IMR-90 (cell line): ENCODE measurements at regions not wholly inside any gene's neighbourhood (a gene's known extent, or its start where the extent isn't known, plus 50 kb on each side); places are given as distances from the start of the nearest gene placed in this dataset.
A peak's percentile ranks its signal among the peaks of the same experiment; 100 is the strongest.

Source experiments
- ATAC-seq: fragments of 200-7000 bp; cut with Tn5 transposase; 2 replicates; pipeline ENCODE4 v1.9.1; 2020; ENCODE audit warnings: low read depth, mild to moderate bottlenecking, moderate library complexity
- BruUV-seq: library from RNA; stranded (reverse); fragments of 400-500 nt; replicated peaks from 2 replicates; lab custom pipeline; 2021; lab: Mats Ljungman, UMichigan
- CTCF ChIA-PET: fragments of 300-600 bp; formaldehyde crosslinking; extraction: SDS; loops from one replicate; lab custom pipeline; 2021; ENCODE audit warnings: antibody characterized with exemption; lab: Yijun Ruan, JAX
- POLR2A ChIA-PET: fragments of 300-600 bp; sonication (Branson Sonifier 250); formaldehyde crosslinking; loops from one replicate; lab custom pipeline; 2022; ENCODE audit warnings: antibody characterized with exemption; ENCODE audit not compliant: unreplicated experiment; lab: Charles Lee
- DNase-seq: peaks from one replicate; pipeline ENCODE4 v3.0.0; 2013
- H2AFZ ChIP-seq: replicated peaks from 2 replicates; pipeline ENCODE3; 2013; ENCODE audit warnings: low read length, mild to moderate bottlenecking; ENCODE audit not compliant: poor library complexity
- H2AK5ac ChIP-seq: 2 replicates; pipeline ENCODE4 v1.6.1; 2013; ENCODE audit warnings: low read depth, low read length, inconsistent platforms
- H2AK9ac ChIP-seq: replicated peaks from 2 replicates; pipeline ENCODE3; 2013; ENCODE audit warnings: mild to moderate bottlenecking, low read depth, low read length, moderate library complexity; ENCODE audit not compliant: poor library complexity
- H2BK120ac ChIP-seq: 2 replicates; pipeline ENCODE4 v1.6.1; 2013; ENCODE audit warnings: low read depth, low read length, inconsistent platforms
- H2BK15ac ChIP-seq: 3 replicates; pipeline ENCODE4 v1.6.1; 2013; ENCODE audit warnings: low read depth, low read length, inconsistent platforms
- H2BK20ac ChIP-seq: 2 replicates; pipeline ENCODE4 v1.6.1; 2013; ENCODE audit warnings: low read depth, mild to moderate bottlenecking, inconsistent platforms, low read length, moderate library complexity
- H2BK5ac ChIP-seq: 2 replicates; pipeline ENCODE4 v1.6.1; 2013; ENCODE audit warnings: mild to moderate bottlenecking, low read depth, low read length, inconsistent platforms; ENCODE audit not compliant: poor library complexity, severe bottlenecking
- H3K14ac ChIP-seq: replicated peaks from 2 replicates; pipeline ENCODE4 v1.6.1; 2013; ENCODE audit warnings: low read depth, low read length, inconsistent platforms
- H3K18ac ChIP-seq: 2 replicates; pipeline ENCODE4 v1.6.1; 2013; ENCODE audit warnings: low read depth, low read length, control low read depth
- H3K23ac ChIP-seq: 2 replicates; pipeline ENCODE4 v1.6.1; 2013; ENCODE audit warnings: low read depth, low read length, inconsistent platforms
- H3K27ac ChIP-seq: 2 replicates; pipeline ENCODE4 v1.5.1; 2013; ENCODE audit warnings: mild to moderate bottlenecking, control low read depth, low read length; ENCODE audit not compliant: insufficient read depth
- H3K27me3 ChIP-seq: 2 replicates; pipeline ENCODE4 v1.6.1; 2013; ENCODE audit warnings: low read length; ENCODE audit not compliant: control insufficient read depth, insufficient read depth
- H3K36me3 ChIP-seq: 2 replicates; pipeline ENCODE4 v1.6.1; 2013; ENCODE audit warnings: low read length, mixed read lengths; ENCODE audit not compliant: control insufficient read depth, insufficient read depth
- H3K4ac ChIP-seq: 2 replicates; pipeline ENCODE4 v1.6.1; 2013; ENCODE audit warnings: low read depth, low read length, inconsistent platforms
- H3K4me1 ChIP-seq: 2 replicates; pipeline ENCODE4 v1.6.1; 2013; ENCODE audit warnings: low read length, mixed read lengths; ENCODE audit not compliant: control insufficient read depth, insufficient read depth
- H3K4me2 ChIP-seq: 2 replicates; pipeline ENCODE4 v1.6.1; 2013; ENCODE audit warnings: low read depth, mild to moderate bottlenecking, control low read depth, low read length, moderate library complexity
- H3K4me3 ChIP-seq: 2 replicates; pipeline ENCODE4 v1.5.1; 2013; ENCODE audit warnings: low read depth, mild to moderate bottlenecking, control low read depth, low read length, moderate library complexity; ENCODE audit not compliant: insufficient read depth
- H3K56ac ChIP-seq: 2 replicates; pipeline ENCODE4 v1.6.1; 2013; ENCODE audit warnings: low read length, inconsistent platforms; ENCODE audit not compliant: insufficient read depth; ENCODE audit errors: extremely low read depth
- H3K79me1 ChIP-seq, 2 experiments: 2 replicates each; pipeline ENCODE4 v1.6.1; 2013; ENCODE audit warnings: low read length in 2 of 2, inconsistent platforms in 1 of 2, low read depth in 1 of 2
- H3K9ac ChIP-seq: 2 replicates; pipeline ENCODE4 v1.6.1; 2013; ENCODE audit warnings: low read depth, low read length, control low read depth
- H3K9me1 ChIP-seq: 2 replicates; pipeline ENCODE4 v1.6.1; 2013; ENCODE audit warnings: low read length, inconsistent platforms; ENCODE audit not compliant: insufficient read depth
- H3K9me3 ChIP-seq: 2 replicates; pipeline ENCODE4 v1.6.1; 2013; ENCODE audit warnings: low read length; ENCODE audit not compliant: control insufficient read depth, insufficient read depth
- H4K20me1 ChIP-seq: 2 replicates; pipeline ENCODE4 v1.6.1; 2013; ENCODE audit warnings: low read length, inconsistent platforms; ENCODE audit not compliant: insufficient read depth
- H4K5ac ChIP-seq: 2 replicates; pipeline ENCODE4 v1.6.1; 2013; ENCODE audit warnings: mild to moderate bottlenecking, low read depth, low read length, control low read depth
- H4K8ac ChIP-seq, 2 experiments: 2 replicates each; pipeline ENCODE4 v1.6.1; 2013; ENCODE audit warnings: low read depth in 2 of 2, low read length in 2 of 2, control low read depth in 1 of 2, inconsistent platforms in 1 of 2
- H4K91ac ChIP-seq: 2 replicates; pipeline ENCODE4 v1.6.1; 2013; ENCODE audit warnings: low read depth, low read length, inconsistent platforms; ENCODE audit not compliant: insufficient read depth
- CEBPB ChIP-seq: IDR thresholded peaks from 2 replicates; pipeline ENCODE4 v1.6.1; 2012; ENCODE audit warnings: low read depth, low read length, improper control_type of control experiment
- CTCF ChIP-seq: conservative IDR thresholded peaks from 2 replicates; pipeline ENCODE4 v1.5.1; 2012; ENCODE audit warnings: mild to moderate bottlenecking, low read depth, low read length, improper control_type of control experiment
- MAZ ChIP-seq: IDR thresholded peaks from 2 replicates; pipeline ENCODE4 v1.6.1; 2012; ENCODE audit warnings: low read depth, mild to moderate bottlenecking, low read length, improper control_type of control experiment, moderate library complexity, borderline replicate concordance
- RFX5 ChIP-seq: IDR thresholded peaks from 2 replicates; pipeline ENCODE4 v1.8.0; 2012; ENCODE audit warnings: low read depth, mild to moderate bottlenecking, low read length, moderate library complexity
- WGBS, 2 experiments: methylation state at CpG; one replicate each; pipeline versions ENCODE4 v1.1.5 to v1.1.7; 2013; ENCODE audit warnings: missing lambda C conversion rate in 2 of 2; ENCODE audit not compliant: insufficient read length in 1 of 2; ENCODE audit errors: extremely low coverage in 2 of 2; 5-methylcytosine and 5-hydroxymethylcytosine counted together
- dilution Hi-C: fragments of 300-500 bp; cut with HindIII; formaldehyde crosslinking; loops from one replicate; pipeline ENCODE4 v1.14.3; 2018; ENCODE audit warnings: low sequenced_read_pairs; ENCODE audit not compliant: unreplicated experiment
- in situ Hi-C: fragments of 300-500 bp; cut with MboI; formaldehyde crosslinking; loops from 3 replicates; pipeline ENCODE4 v1.14.3; 2019; ENCODE audit warnings: low sequenced_read_pairs, inconsistent platforms, mixed read lengths
- intact Hi-C: fragments of 100-400 bp; cut with micrococcal nuclease; formaldehyde crosslinking; loops from 2 replicates; pipeline ENCODE4 v1.10.0; 2022

GRCh38 chr14:35234012-35234805 is 58.0 kb upstream of the PSMA6 start:
- H3K4me2 ChIP-seq = no peak overlapping the region
- POLR2A ChIA-PET = no interaction called here
- no peak overlapping the region for H3K4me3 ChIP-seq
- H2AK9ac ChIP-seq = no peak overlapping the region
- H3K9me1 ChIP-seq = no peaks in the 10 kb centered on the region
- peaks cover 4% of the 10 kb centered on the region in 2 experiments; a peak in 2 of 4 replicates for H3K79me1 ChIP-seq
- ATAC-seq = no peak
- H3K27ac ChIP-seq = no peak overlapping the region
- H2AFZ ChIP-seq = no peak overlapping the region
- H3K4me1 ChIP-seq = no peaks in the 10 kb centered on the region
- H2BK20ac ChIP-seq = no peak overlapping the region
- no peak overlapping the region for H3K56ac ChIP-seq
- no TSS peak for BruUV-seq
- H2BK5ac ChIP-seq = no peak overlapping the region
- 80% methylated on average over 2 of the region's 6 CpGs; no CpG with 5 or more reads in 1 of the 2 experiments for WGBS, 2 experiments
- dilution Hi-C loops (no loop called here), in situ Hi-C loops (no loop called here), intact Hi-C loops (no loop called here)
- no peak overlapping the region for H3K14ac ChIP-seq
- no peak for TF ChIP-seq MAZ
- peak; percentile 71 for TF ChIP-seq CEBPB
- no peak for TF ChIP-seq CTCF
- no peak for TF ChIP-seq RFX5
- CTCF ChIA-PET = no interaction called here
- no peak overlapping the region; the same call in 1 of the 2 replicates for H4K5ac ChIP-seq
- H3K27me3 ChIP-seq = no peaks in the 10 kb centered on the region
- H3K9me3 ChIP-seq = no peaks in the 10 kb centered on the region
- H3K4ac ChIP-seq = no peak overlapping the region
- H2AK5ac ChIP-seq = no peak overlapping the region
- no peak overlapping the region for H2BK15ac ChIP-seq
- no peak overlapping the region for H2BK120ac ChIP-seq
- H3K18ac ChIP-seq = no peak overlapping the region
- H4K8ac ChIP-seq = no peak overlapping the region
- H3K36me3 ChIP-seq = 0 out of 2 replicates have a peak, but pooled peaks cover 1% of the 10 kb centered on the region
- DNase-seq = peak; percentile 54
- H4K91ac ChIP-seq = no peak overlapping the region
- H3K23ac ChIP-seq = no peak overlapping the region
- no peaks in the 10 kb centered on the region; the same call in 1 of the 2 replicates for H4K20me1 ChIP-seq
- no peak overlapping the region for H3K9ac ChIP-seq
